ENCODE measurements at regions not wholly inside any gene's neighbourhood (a gene's known extent, or its start where the extent isn't known, plus 50 kb on each side); places are given as distances from the start of the nearest gene placed in this dataset.

GRCh38 chr15:26179906-26180305, 316.8 kb upstream of the ATP10A start:
- no peak for TF ChIP-seq CTCF (IDR thresholded peaks at IDR 0.05; ENCODE audit: low read depth, low read length, missing control alignments)
- H3K4me3 ChIP-seq (ENCODE audit: low read depth, low read length), result no peak overlapping the region
- no peak for DNase-seq (ENCODE audit: low read depth)

- H3K4me3 ChIP-seq (ENCODE audit: low read depth, low read length), result no peak overlapping the region
- DNase-seq (ENCODE audit: low read depth), result no peak
- no peak for TF ChIP-seq CTCF (IDR thresholded peaks at IDR 0.05; ENCODE audit: low read depth, low read length, missing control alignments)
Measured at GRCh38 chr15:26178640-26179220, 315.6 kb upstream of the ATP10A start.

- no peak overlapping the region for H3K4me3 ChIP-seq (ENCODE audit: low read depth, low read length)
- DNase-seq (ENCODE audit: low read depth), result no peak
- no peak for TF ChIP-seq CTCF (IDR thresholded peaks at IDR 0.05; ENCODE audit: low read depth, low read length, missing control alignments)
Measured at GRCh38 chr15:26177816-26178215, 314.7 kb upstream of the ATP10A start.

- DNase-seq (ENCODE audit: low read depth), result no peak
- no peak overlapping the region for H3K4me3 ChIP-seq (ENCODE audit: low read depth, low read length)
- TF ChIP-seq CTCF (IDR thresholded peaks at IDR 0.05; ENCODE audit: low read depth, low read length, missing control alignments), result no peak
Measured at GRCh38 chr15:26176831-26177230, 313.7 kb upstream of the ATP10A start.

GRCh38 chr15:26171266-26171665, 308.1 kb upstream of the ATP10A start:
- no peak for TF ChIP-seq CTCF (IDR thresholded peaks at IDR 0.05; ENCODE audit: low read depth, low read length, missing control alignments)
- no peak overlapping the region for H3K4me3 ChIP-seq (ENCODE audit: low read depth, low read length)
- DNase-seq (ENCODE audit: low read depth), result no peak

GRCh38 chr15:26166429-26166828, 303.3 kb upstream of the ATP10A start:
- no peak for DNase-seq (ENCODE audit: low read depth)
- no peak overlapping the region for H3K4me3 ChIP-seq (ENCODE audit: low read depth, low read length)
- no peak for TF ChIP-seq CTCF (IDR thresholded peaks at IDR 0.05; ENCODE audit: low read depth, low read length, missing control alignments)

GRCh38 chr15:26165546-26165945, 302.4 kb upstream of the ATP10A start:
- no peak for DNase-seq (ENCODE audit: low read depth)
- no peak for TF ChIP-seq CTCF (IDR thresholded peaks at IDR 0.05; ENCODE audit: low read depth, low read length, missing control alignments)
- no peak overlapping the region for H3K4me3 ChIP-seq (ENCODE audit: low read depth, low read length)

Measured in GM12864 (cell line).